ENCODE measurements at regions not wholly inside any gene's neighbourhood (a gene's known extent, or its start where the extent isn't known, plus 50 kb on each side); places are given as distances from the start of the nearest gene placed in this dataset.
"Not testable (repeated sequence)": the region's sequence is repeated elsewhere in the genome, so short reads cannot be mapped to it uniquely, and the experiment has no call there.

GRCh38 chr1:218933513-218933912 lies 240.2 kb upstream of the LYPLAL1 start:
- no peak overlapping the region for H3K4me3 ChIP-seq (ENCODE audit: low read depth, low read length)
- TF ChIP-seq CTCF (IDR thresholded peaks at IDR 0.05; ENCODE audit: insufficient read depth, low read length) = no peak
- peak; percentile 17 for DNase-seq (ENCODE audit: low read depth)

GRCh38 chr1:218935408-218935807 lies 238.3 kb upstream of the LYPLAL1 start:
- DNase-seq (ENCODE audit: low read depth); H3K4me3 ChIP-seq (ENCODE audit: low read depth, low read length): not testable (repeated sequence)

- DNase-seq (ENCODE audit: low read depth) = peak; percentile 54
- no peak overlapping the region for H3K4me3 ChIP-seq (ENCODE audit: low read depth, low read length)
- TF ChIP-seq CTCF (IDR thresholded peaks at IDR 0.05; ENCODE audit: insufficient read depth, low read length) = no peak
Measured at GRCh38 chr1:218938259-218938658, 235.4 kb upstream of the LYPLAL1 start.

- DNase-seq (ENCODE audit: low read depth) = no peak
- TF ChIP-seq CTCF (IDR thresholded peaks at IDR 0.05; ENCODE audit: insufficient read depth, low read length) = no peak
- no peak overlapping the region for H3K4me3 ChIP-seq (ENCODE audit: low read depth, low read length)
Measured at GRCh38 chr1:218939095-218939494, 234.6 kb upstream of the LYPLAL1 start.

- peak; percentile 94 for DNase-seq (ENCODE audit: low read depth)
- no peak for TF ChIP-seq CTCF (IDR thresholded peaks at IDR 0.05; ENCODE audit: insufficient read depth, low read length)
- peak overlapping the region; percentile 18 for H3K4me3 ChIP-seq (ENCODE audit: low read depth, low read length)
Measured at GRCh38 chr1:218942431-218942830, 231.2 kb upstream of the LYPLAL1 start.

- no peak overlapping the region for H3K4me3 ChIP-seq (ENCODE audit: low read depth, low read length)
- DNase-seq (ENCODE audit: low read depth) = no peak
- TF ChIP-seq CTCF (IDR thresholded peaks at IDR 0.05; ENCODE audit: insufficient read depth, low read length) = no peak
Measured at GRCh38 chr1:218943371-218943770, 230.3 kb upstream of the LYPLAL1 start.

GRCh38 chr1:218945050-218945449 lies 228.6 kb upstream of the LYPLAL1 start:
- DNase-seq (ENCODE audit: low read depth) = peak; percentile 83
- H3K4me3 ChIP-seq (ENCODE audit: low read depth, low read length) = no peak overlapping the region
- no peak for TF ChIP-seq CTCF (IDR thresholded peaks at IDR 0.05; ENCODE audit: insufficient read depth, low read length)

Measured in fibroblast of the aortic adventitia (primary cell).